Frontal cortex (tissue), 3 donors: ENCODE measurements at regions not wholly inside any gene's neighbourhood (a gene's known extent, or its start where the extent isn't known, plus 50 kb on each side); places are given as distances from the start of the nearest gene placed in this dataset.
"Not testable (repeated sequence)": the region's sequence is repeated elsewhere in the genome, so short reads cannot be mapped to it uniquely, and the experiment has no call there.

Experiments
- DNase-seq, 2 donors: peaks; one replicate each; pipeline ENCODE4 v3.0.0; 2012; ENCODE audit warnings: low spot score in 2 of 2
- FAIRE-seq: peaks from 2 replicates; lab custom pipeline; 2012; peaks lifted over from hg19 to GRCh38; lab: Jason Lieb, UNC
- donor health status: control.
- donor health status: control.
- donor health status: control.

DNA sequence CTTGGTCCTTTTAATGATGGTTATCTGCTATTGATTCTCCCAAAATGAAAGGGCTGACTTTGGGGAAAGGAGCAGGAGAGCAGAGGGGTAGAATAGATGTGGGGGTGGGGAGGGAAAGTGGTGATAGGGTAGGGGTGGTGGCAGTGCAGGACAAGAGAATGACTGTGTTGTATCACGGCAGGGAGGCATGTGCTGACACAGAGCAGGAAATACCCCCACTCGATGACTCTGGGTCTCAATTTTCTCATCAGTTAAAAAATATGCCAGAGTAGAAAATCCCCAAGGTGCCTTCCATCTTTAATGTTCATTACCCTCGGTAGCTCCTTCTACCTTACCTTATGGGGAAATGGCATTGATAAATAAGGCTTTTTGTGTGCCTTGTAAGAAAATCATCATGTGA lies 79.0 kb upstream of the ATXN1 start:
- no peak for FAIRE-seq

DNA sequence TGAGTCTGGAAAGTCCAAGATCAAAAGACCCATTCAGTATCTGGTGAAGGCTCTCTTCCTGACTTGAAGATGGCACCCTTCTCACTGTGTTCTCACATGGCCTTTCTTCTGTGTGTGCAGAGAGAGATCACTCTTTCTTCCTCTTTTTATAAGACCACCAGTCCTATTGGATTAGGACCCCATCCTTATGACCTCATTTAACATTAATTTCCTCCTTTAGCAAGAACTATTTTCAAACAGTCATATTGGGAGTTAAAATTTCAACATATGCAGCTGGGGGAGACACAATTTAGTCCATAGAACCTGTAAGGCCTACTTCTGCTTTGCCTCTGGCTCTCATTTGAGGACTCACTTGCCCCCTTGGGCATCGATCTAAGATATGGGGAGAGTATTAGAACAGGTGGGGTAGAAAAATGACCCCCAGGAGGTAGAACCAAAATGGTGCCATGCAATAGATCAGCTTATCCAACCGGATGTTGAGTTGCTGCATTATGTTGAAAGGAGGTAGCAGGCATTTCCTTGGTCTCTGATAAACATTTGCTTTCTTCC lies 78.4 kb upstream of the ATXN1 start:
- FAIRE-seq (no peak), DNase-seq (no peak)

More for the DNA sequence above, 79.0 kb upstream of the ATXN1 start:
- no peak for DNase-seq

DNA sequence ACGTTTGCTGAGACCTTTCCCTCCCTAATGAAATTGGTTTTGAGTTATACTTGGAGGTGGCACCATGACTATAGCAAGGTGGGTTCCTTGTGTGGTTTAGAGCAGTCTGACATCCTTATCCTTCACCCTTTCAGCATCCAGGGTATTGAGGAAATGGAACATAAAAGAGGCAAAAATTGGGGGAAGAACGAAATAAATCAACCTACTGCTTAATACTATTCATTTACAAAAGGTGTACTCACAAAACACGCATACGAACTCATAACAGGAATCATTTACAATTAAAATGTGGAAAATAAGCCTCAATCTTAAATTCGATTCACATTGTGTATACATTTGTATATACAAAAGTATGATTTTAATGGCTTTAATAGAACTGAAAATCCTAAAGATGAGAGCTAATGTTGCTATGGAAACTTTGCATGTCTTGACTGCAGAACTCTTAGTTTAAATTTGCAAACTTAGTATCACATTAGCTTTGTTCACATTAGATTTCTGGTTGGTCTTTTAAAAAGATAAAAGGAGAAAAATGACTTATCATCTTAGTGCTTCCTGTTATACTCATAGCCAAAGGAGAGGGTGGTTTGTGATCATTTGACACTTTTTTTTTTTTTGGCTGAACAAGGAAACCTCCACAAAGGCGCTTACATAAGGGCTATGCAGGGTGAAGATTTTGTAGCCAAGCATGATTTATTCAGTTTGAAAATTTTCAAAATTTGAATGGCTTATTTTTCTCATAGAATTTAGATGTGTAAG lies 76.1 kb upstream of the ATXN1 start:
- FAIRE-seq (no peak), DNase-seq (no peak)

DNA sequence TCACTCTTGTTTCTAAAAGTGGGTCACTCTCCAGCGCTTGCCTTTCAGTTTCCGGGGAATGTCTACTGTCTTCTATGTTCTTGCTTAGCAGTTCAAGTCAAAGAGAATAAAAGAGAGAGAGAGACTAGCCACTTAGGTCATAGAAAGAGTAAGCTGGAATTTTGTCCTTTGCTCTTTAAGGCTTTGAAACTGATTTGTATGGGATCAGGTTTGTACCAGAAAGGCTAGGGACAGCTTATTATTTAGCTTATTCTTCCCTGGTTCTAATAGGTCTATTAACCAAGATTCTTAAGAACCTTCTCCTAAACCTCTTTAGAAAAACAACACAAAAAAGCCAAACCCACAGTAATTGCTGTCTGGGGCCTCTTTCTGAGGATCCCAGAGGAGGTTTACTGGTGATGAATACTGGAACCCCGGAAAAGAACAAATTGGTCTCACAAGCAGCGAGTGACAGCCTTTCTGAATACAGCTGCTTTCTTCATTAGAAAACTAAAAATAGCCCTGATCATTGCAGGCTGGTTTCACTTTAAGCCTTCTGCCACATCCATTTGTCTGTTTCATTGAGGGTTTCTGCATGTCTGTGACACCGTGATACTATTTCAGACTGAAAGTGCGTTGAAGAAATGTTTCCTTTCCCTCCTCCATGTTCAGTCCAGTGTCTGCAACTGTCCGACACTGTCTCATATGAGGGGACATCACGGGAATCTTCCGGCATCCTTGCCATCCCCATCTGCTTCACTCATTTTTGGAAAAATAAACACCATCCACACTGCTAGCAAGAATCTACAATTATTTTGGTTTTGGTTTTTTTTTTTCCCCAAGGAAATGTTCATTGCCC lies 75.1 kb upstream of the ATXN1 start:
- peak in 1 of 2 donors; percentile 28 for DNase-seq
- no peak for FAIRE-seq

DNA sequence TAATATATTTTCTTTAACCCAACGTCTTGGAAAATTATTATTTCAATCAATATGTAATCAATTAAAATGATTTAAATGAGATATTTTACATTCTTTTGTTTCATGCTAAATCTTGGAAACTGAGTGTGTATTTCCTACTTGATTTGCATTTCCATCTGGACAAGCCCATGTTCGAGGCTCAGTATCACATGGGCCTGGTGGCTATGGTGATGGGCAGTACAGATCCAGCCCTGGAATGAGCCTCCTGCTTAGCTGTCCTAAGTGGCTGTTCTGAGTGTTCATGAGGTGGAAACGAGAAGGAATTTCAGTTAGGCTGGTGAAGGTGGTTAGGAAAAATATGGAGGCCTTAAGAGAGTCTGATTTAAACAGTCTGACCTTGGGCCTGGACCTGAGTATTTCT lies 73.0 kb upstream of the ATXN1 start:
- no peak for FAIRE-seq
- DNase-seq = no peak

DNA sequence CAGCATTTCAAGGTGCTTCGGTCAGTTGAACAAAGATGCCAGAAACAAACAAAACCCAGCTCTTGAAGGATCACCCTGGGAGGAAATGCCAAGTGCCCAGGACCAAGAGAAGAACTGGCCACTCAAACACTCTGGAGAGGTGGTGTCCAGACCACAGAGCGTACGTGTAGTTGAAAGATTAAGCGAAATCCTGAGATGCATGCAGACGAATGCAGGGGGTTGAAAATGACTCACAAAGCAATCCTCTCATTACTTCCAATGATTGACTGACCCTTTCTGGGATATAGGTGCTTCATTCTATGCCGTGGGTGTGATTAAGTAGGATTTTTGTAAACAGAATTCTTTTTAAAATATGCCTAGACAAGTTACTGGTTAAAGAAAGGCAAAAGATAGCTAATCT lies 71.5 kb upstream of the ATXN1 start:
- no peak for FAIRE-seq

DNA sequence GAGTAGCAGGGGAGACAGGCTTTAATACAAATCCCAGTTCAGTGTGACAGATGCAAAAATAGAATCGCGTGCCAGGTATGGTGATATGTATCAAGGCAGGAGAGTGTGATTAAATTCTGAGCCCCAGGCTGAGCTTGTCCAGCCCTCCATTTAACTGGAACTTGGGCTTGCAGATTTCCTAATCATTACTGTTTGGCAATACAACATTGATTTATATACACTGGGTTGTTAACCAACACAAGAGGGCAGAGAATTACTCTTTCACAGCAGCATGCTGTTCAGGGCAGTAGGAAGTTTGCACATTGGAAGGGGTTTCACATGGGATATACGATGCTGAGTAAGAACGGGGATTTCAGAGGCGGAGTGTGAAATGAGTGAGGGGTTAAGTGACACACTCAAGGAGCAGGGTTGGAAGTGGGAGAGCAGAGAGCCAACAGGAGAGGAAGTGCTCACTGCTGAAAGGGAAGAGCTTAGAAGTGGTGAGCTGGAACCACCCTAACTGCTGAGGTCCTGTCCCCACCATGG lies 70.8 kb upstream of the ATXN1 start:
- DNase-seq = no peak
- no peak for FAIRE-seq

More for the DNA sequence above, 71.5 kb upstream of the ATXN1 start:
- DNase-seq = no peak

DNA sequence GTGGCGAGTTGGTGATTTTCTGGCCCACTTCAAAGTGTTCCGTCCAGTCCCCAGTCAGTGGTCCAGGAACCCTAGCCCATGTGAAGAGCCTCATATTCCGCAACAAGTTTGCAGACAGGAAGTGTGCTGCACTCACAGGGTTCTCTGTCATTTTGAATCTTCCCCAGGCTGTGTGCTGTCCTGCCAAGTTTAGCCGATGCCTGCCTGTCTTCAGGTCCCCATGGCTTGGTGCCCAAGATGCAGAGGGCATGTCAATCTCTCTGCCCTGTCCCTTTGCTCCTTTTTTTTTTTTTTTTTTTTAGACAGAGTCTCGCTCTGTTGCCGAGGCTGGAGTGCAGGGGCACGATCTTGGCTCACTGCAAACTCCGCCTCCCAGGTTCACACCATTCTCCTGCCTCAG lies 69.9 kb upstream of the ATXN1 start:
- FAIRE-seq (no peak), DNase-seq (no peak)

DNA sequence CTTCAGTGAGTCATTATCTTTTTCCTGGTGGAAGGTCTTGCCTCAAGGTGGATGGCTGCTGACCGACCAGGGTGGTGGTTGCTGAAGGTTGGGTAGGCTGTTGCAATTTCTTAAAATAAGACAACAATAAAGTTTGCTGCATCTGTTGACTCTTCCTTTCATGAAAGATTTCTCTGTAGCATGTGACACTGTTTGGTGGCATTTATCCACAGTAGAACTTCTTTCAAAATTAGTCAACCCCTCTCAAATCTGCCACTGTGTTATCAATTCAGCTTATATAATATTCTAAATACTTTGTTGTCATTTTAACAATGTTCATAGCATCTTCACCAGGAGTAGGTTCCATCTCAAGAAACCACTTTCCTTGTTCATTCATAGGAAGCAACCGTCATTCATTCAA lies 66.8 kb upstream of the ATXN1 start:
- DNase-seq = no peak
- FAIRE-seq = no peak

DNA sequence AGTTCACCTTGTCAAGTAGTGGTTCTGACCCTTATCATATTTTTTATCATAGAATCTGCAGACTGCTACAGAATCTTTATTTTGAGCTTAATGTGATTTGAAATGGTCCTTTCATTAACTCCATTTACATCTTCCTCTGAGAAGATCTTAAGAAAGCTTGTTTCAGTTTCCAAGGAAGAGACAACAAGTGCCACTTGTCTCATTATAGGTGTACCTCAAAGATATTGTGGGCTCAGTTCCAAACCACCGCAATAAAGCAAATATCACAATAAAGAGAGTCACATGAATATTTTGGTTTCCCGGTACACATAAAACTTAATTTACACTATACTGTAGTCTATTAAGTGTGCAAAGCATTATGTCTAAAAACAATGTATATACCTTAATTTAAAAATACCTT lies 66.4 kb upstream of the ATXN1 start:
- DNase-seq (no peak), FAIRE-seq (no peak)

DNA sequence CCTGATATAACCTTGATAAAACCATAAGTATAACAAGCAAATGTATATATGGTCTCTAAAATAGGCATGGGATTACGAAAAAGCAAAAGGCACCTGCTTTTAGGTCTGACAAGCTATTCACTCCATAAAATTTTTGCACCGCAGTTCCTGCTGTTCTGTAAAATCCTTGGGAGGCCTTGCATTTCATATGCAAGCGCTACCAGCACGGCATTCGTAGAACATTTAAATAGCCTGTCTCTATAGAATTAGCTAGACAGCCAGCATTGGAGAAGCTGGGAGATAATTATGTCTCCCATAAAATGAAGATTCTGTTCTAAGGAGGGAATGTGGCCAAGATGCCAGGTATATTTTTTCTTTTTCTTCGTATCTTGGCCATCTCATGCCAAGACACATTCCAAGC lies 64.5 kb upstream of the ATXN1 start:
- no peak for DNase-seq
- no peak for FAIRE-seq

DNA sequence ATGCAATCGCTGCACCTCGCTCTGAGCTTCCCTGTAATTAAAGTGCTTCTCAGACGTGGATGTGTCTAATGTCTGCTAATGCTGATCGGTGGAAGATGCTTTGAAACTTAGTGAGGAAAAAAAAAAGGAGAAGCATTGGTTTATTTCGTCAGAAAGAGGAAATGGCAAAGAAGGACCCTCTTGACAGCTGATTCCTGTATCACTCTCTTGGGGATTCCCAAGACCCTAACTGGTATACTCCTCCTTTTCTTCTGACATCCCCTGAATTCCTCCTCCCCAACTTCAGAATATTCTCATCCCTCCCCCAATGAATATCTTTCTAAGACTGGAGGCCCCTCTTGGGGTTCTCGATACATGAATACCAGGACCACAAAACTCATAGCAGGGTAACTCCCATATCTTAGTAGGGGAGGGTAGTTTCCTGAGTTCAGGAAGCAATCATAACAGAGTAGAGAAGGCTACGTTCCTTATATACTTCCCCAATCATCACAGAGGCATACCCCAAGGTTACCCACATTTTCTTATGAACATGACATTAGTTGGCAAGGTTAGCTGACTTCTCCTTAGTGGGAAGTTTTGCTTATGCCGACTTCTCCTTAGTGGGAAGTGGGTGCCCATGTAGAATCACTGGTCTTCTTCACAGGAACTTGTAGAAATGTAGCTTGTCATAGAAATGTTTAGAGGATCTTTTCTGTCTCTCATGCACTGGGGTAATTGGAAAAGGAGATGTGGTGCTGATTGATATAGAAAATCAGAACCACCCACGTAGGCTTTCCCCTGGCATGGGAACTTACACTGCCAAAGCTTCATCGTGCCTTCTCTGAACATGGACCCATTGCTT lies 63.8 kb upstream of the ATXN1 start:
- DNase-seq (no peak), FAIRE-seq (no peak)

DNA sequence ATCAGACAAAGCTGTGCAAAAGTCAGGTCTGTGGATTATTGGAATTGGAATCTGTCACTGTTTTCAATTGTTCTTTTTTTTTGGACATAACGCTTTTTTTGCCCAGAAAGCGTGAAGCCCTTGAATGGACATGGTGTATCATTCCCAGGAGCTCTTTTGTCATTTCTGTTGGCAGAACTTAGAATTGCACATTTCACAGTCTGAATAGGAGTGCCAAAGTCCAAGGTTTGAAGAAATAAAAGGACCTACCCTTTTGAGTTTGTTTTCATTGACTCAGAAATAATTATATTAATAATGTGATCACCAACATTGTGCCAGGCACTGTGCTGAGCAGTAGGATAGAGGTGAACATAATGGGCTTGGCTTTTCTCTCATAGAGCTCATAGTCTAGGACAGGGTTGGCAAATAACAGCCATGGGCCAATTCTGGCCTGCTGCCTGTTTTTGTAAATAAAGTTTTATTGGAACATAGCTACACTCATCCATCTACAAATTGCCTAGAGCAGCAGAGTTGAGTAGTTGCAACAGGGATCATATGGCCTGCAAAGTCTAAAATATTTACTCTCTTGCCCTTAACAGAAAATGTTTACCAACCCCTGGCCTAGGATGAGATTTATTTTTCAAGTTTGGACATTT lies 62.6 kb upstream of the ATXN1 start:
- DNase-seq (no peak), FAIRE-seq (no peak)

DNA sequence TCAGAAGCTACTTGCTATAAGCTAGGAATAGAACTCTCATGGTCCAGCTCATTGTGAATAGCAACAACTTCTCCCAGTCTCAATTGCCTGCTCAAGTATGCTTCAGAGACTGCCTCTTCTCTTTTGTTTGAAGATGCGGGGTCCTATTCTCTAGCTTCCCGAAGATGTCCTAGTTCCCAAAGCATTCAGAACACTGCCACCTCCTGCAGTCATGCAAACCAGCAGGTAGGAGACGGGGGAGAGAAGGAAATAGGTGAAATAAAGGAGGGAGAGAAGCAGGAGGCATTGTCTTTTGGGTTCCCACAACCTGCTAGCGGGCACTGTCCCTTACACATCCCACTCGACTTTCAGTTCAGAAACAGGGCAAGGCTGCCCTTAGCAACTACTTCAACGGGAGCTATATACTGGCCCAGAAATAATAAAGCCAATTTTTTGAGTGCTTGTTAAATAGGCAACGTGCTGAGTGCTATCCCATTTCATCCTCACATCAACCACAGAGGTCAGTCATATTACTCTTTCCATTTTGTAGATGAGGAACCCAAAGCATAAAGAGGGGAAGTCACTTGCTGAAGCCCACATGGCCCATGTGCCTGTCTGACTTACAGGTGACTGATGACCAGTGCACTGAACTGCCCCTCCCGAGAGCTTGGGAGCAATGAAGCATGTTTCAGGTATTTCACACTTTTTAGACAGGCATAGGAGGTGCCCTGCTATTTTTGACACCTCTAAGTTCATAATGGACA lies 61.9 kb upstream of the ATXN1 start:
- DNase-seq (no peak), FAIRE-seq (no peak)

DNA sequence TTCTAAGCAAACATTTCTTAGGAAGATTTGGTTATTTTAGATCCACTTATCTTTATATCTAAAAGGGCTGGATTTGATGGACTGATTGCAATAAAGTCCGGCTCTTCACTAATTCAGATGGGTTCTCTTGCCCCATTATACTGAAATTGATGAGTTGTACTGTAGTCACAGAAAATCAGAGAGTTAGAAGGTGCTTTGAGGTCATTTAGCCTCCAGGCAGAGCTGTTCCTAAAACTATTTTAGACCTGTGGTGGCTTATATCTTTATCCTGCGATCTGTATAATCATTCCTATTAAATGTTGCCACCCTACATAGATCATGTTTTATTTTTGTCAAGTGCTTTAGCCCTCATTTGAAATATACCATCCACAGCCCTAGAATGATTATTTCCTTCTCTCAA lies 61.3 kb upstream of the ATXN1 start:
- no peak for FAIRE-seq

DNA sequence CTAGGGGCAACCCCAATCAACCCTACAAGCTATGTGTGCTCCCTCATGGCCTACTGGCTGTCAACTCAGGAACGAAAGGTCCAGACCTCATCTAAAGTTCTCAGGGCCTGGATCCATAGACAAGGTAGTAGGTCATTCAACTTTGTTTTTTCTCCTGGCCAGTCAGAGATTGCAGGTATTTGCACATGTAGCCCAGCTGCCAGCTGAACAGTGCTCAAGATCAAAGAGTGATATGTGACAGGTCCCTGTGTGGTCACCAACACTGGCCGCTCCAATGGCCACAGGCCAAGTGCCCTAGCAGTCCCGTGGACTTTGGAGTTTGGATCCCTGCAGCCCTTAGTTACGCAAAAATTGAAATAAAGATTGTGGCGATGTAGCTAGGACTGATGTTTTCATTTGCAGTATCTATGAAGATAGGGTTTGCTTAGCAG lies 60.6 kb upstream of the ATXN1 start:
- DNase-seq = no peak

More for the DNA sequence above, 61.3 kb upstream of the ATXN1 start:
- DNase-seq = no peak

DNA sequence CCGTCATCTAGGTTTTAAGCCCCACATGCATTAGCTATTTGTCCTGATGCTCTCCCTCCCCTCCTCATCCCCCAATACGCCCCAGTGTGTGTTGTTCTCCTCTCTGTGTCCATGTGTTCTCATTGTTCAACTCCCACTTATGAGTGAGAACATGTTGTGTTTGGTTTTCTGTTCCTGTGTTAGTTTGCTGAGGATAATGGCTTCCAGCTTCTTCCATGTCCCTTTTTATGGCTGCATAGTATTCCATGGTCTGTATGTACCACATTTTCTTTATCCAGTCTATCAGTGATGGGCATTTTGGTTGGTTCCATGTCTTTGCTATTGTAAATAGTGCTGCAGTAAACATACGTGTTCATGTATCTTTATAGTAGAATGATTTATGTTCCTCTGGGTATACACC lies 59.0 kb upstream of the ATXN1 start:
- DNase-seq, FAIRE-seq: not testable (repeated sequence)

More for the DNA sequence above, 60.6 kb upstream of the ATXN1 start:
- FAIRE-seq = no peak

DNA sequence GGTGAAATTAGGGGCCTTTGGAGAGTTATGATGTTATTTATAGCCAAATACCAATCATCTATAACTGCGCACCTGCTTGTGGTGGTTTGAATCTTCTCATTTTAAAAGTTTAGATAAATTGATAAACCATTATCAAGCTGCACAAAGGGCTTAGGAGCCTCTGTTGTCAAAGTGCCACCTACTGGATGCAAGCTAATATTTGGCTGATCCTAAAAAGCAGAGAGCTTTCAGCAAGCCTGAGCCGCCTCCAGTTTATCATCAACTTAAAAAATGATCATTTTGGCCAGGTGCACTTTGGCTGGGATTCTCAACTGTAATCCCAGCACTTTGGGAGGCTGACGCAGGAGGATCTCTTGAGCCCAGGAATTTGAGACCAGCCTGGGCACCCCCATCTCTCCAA lies 58.5 kb upstream of the ATXN1 start:
- no peak for FAIRE-seq
- DNase-seq = no peak
